GM23338 (cell line): ENCODE measurements at regions not wholly inside any gene's neighbourhood (a gene's known extent, or its start where the extent isn't known, plus 50 kb on each side); places are given as distances from the start of the nearest gene placed in this dataset.
A peak's percentile ranks its signal among the peaks of the same experiment; 100 is the strongest.

Experiments
- CTCF ChIP-seq, 2 experiments: fragments of 200-600 bp in 1 of 2; sonication (generic) in 1 of 2; conservative IDR thresholded peaks; 2 replicates each; pipeline versions ENCODE4 v1.5.1 to v1.6.1; 2016 to 2017; ENCODE audit warnings: antibody characterized with exemption in 2 of 2, low read depth in 2 of 2, mild to moderate bottlenecking in 2 of 2, moderate library complexity in 1 of 2
- EZH2phosphoT487 ChIP-seq: fragments of 200-600 bp; sonication (generic); IDR thresholded peaks from one replicate; pipeline ENCODE4 v1.8.1; 2018; ENCODE audit warnings: antibody characterized with exemption; ENCODE audit not compliant: unreplicated experiment
- POLR2AphosphoS5 ChIP-seq: IDR thresholded peaks from 2 replicates; pipeline ENCODE4 v1.6.1; 2016; ENCODE audit warnings: antibody characterized with exemption, low read depth

GRCh38 chr4:81736324-81736723 is 264.6 kb upstream of the RASGEF1B start:
- peak in 1 of 2 experiments; percentile 28; a peak in 2 of 4 replicates for TF ChIP-seq CTCF (conservative IDR thresholded peaks at IDR 0.05; ENCODE audit: low read depth in 2 of 2)
- TF ChIP-seq POLR2AphosphoS5, result no peak
- no peak for TF ChIP-seq EZH2phosphoT487
